GM23338 (cell line): ENCODE measurements at regions not wholly inside any gene's neighbourhood (a gene's known extent, or its start where the extent isn't known, plus 50 kb on each side); places are given as distances from the start of the nearest gene placed in this dataset.

Experiments
- ATAC-seq: fragments of 200-7000 bp; cut with Tn5 transposase; 3 replicates; pipeline ENCODE4 v1.9.1; 2020
- DNase-seq: peaks from one replicate; pipeline ENCODE4 v3.0.0-alpha.2; 2015; ENCODE audit warnings: low spot score
- H2AFZ ChIP-seq: fragments of 200-600 bp; sonication (generic); 2 replicates; pipeline ENCODE4 v1.8.0; 2016; ENCODE audit warnings: antibody characterized with exemption, mild to moderate bottlenecking, moderate library complexity
- H3F3A ChIP-seq: fragments of 200-600 bp; sonication (generic); replicated peaks from 2 replicates; pipeline ENCODE4 v1.8.0; 2017; ENCODE audit warnings: antibody characterized with exemption, mixed run types, low read depth
- H3K27ac ChIP-seq: fragments of 200-600 bp; sonication (generic); 2 replicates; pipeline ENCODE4 v1.6.1; 2016; ENCODE audit warnings: low read depth
- H3K27me3 ChIP-seq: fragments of 200-600 bp; sonication (generic); 2 replicates; pipeline ENCODE4 v1.8.0; 2016; ENCODE audit warnings: mild to moderate bottlenecking, mixed run types, moderate library complexity; ENCODE audit not compliant: insufficient read depth
- H3K36me3 ChIP-seq: fragments of 200-600 bp; sonication (generic); 2 replicates; pipeline ENCODE4 v1.8.0; 2016; ENCODE audit warnings: mild to moderate bottlenecking; ENCODE audit not compliant: insufficient read depth
- H3K4me1 ChIP-seq: fragments of 200-600 bp; sonication (generic); 2 replicates; pipeline ENCODE4 v1.8.0; 2016; ENCODE audit warnings: mild to moderate bottlenecking, moderate library complexity; ENCODE audit not compliant: insufficient read depth
- H3K4me2 ChIP-seq: fragments of 200-600 bp; sonication (generic); 2 replicates; pipeline ENCODE4 v1.7.1; 2017; ENCODE audit warnings: mixed run types
- H3K4me3 ChIP-seq: fragments of 200-600 bp; sonication (generic); 2 replicates; pipeline ENCODE4 v1.6.1; 2016; ENCODE audit warnings: mixed run types
- H3K79me2 ChIP-seq: fragments of 200-600 bp; sonication (generic); replicated peaks from 2 replicates; pipeline ENCODE4 v1.8.0; 2017; ENCODE audit warnings: mild to moderate bottlenecking; ENCODE audit not compliant: insufficient read depth
- H3K9me2 ChIP-seq: fragments of 200-600 bp; sonication (generic); 2 replicates; pipeline ENCODE4 v1.8.0; 2017; ENCODE audit not compliant: insufficient read depth
- H4K20me1 ChIP-seq: fragments of 200-600 bp; sonication (generic); replicated peaks from 2 replicates; pipeline ENCODE4 v1.8.0; 2017; ENCODE audit warnings: mild to moderate bottlenecking; ENCODE audit not compliant: insufficient read depth
- H3K27ac Mint-ChIP-seq: 2 replicates; pipeline ENCODE4 v1.8.0; 2020; ENCODE audit warnings: inconsistent platforms, mild to moderate bottlenecking, moderate library complexity, mixed read lengths
- H3K27me3 Mint-ChIP-seq: 3 replicates; pipeline ENCODE4 v1.8.0; 2022; ENCODE audit warnings: low read depth, mild to moderate bottlenecking, moderate library complexity, mixed read lengths, inconsistent platforms; ENCODE audit not compliant: insufficient read depth, poor library complexity
- H3K36me3 Mint-ChIP-seq: 3 replicates; pipeline ENCODE4 v1.8.0; 2021; ENCODE audit warnings: low read depth, mild to moderate bottlenecking, inconsistent platforms, moderate library complexity, mixed read lengths
- H3K4me1 Mint-ChIP-seq: 3 replicates; pipeline ENCODE4 v1.8.0; 2020; ENCODE audit warnings: mild to moderate bottlenecking, inconsistent platforms, mixed read lengths
- H3K4me3 Mint-ChIP-seq: 3 replicates; pipeline ENCODE4 v1.8.0; 2021; ENCODE audit warnings: moderate library complexity, mild to moderate bottlenecking, inconsistent platforms, mixed read lengths
- H3K9me3 Mint-ChIP-seq: 3 replicates; pipeline ENCODE4 v1.8.0; 2020; ENCODE audit warnings: moderate library complexity, mild to moderate bottlenecking, inconsistent platforms, mixed read lengths
- CREB1 ChIP-seq: fragments of 250-450 bp; sonication (Bioruptor Pico); IDR thresholded peaks from 2 replicates; pipeline ENCODE4 v1.5.0; 2020; ENCODE audit warnings: low read depth, mild to moderate bottlenecking, moderate library complexity
- CTCF ChIP-seq, 2 experiments: fragments of 200-600 bp in 1 of 2; sonication (generic) in 1 of 2; conservative IDR thresholded peaks; 2 replicates each; pipeline versions ENCODE4 v1.5.1 to v1.6.1; 2016 to 2017; ENCODE audit warnings: antibody characterized with exemption in 2 of 2, low read depth in 2 of 2, mild to moderate bottlenecking in 2 of 2, moderate library complexity in 1 of 2
- ETS1 ChIP-seq: IDR thresholded peaks from 2 replicates; pipeline ENCODE4 v1.6.1; 2016; ENCODE audit warnings: antibody characterized with exemption
- EZH2 ChIP-seq: fragments of 200-600 bp; sonication (generic); IDR thresholded peaks from one replicate; pipeline ENCODE4 v1.8.0; 2017; ENCODE audit warnings: antibody characterized with exemption, mild to moderate bottlenecking, low read depth; ENCODE audit not compliant: unreplicated experiment
- JUNB ChIP-seq: IDR thresholded peaks from one replicate; pipeline ENCODE4 v1.6.1; 2016; ENCODE audit warnings: antibody characterized with exemption; ENCODE audit not compliant: unreplicated experiment
- POLR2AphosphoS5 ChIP-seq: IDR thresholded peaks from 2 replicates; pipeline ENCODE4 v1.6.1; 2016; ENCODE audit warnings: antibody characterized with exemption, low read depth
- REST ChIP-seq: IDR thresholded peaks from one replicate; pipeline ENCODE4 v1.6.1; 2018; ENCODE audit warnings: antibody characterized with exemption; ENCODE audit not compliant: unreplicated experiment
- STAT1 ChIP-seq: IDR thresholded peaks from one replicate; pipeline ENCODE4 v1.6.1; 2016; ENCODE audit warnings: antibody characterized with exemption; ENCODE audit not compliant: unreplicated experiment
- ZNF331 ChIP-seq: fragments of 250-450 bp; sonication (Bioruptor Pico); IDR thresholded peaks from 2 replicates; pipeline ENCODE4 v1.5.0; 2020; ENCODE audit warnings: low read depth, mild to moderate bottlenecking, moderate library complexity
- ZNF462 ChIP-seq: fragments of 250-450 bp; sonication (Bioruptor Pico); IDR thresholded peaks from 2 replicates; pipeline ENCODE4 v1.5.0; 2020; ENCODE audit warnings: mild to moderate bottlenecking, moderate library complexity

GRCh38 chr4:110914791-110915190 lies 291.9 kb upstream of the PITX2 start:
- H3K27ac Mint-ChIP-seq, result no peak overlapping the region
- no peaks in the 10 kb centered on the region for H3K27me3 ChIP-seq
- no peak overlapping the region for H2AFZ ChIP-seq
- no peaks in the 10 kb centered on the region for H4K20me1 ChIP-seq
- peaks cover 6% of the 10 kb centered on the region for H3K4me1 ChIP-seq
- no peak for TF ChIP-seq EZH2
- no peak for TF ChIP-seq REST
- no peak for TF ChIP-seq STAT1
- TF ChIP-seq CREB1, result no peak
- TF ChIP-seq ETS1, result no peak
- TF ChIP-seq CTCF (conservative IDR thresholded peaks at IDR 0.05; ENCODE audit: low read depth in 2 of 2), result no peak
- no peak for TF ChIP-seq POLR2AphosphoS5
- no peak for TF ChIP-seq ZNF331 (CRISPR knock-in tag)
- TF ChIP-seq ZNF462, result no peak
- no peak for TF ChIP-seq JUNB
- no peaks in the 10 kb centered on the region for H3K36me3 Mint-ChIP-seq
- no peak overlapping the region for H3K27ac ChIP-seq
- H3K4me3 ChIP-seq, result no peak overlapping the region
- H3K4me1 Mint-ChIP-seq, result no peaks in the 10 kb centered on the region
- no peaks in the 10 kb centered on the region for H3K9me2 ChIP-seq
- H3K4me3 Mint-ChIP-seq, result no peak overlapping the region
- H3K79me2 ChIP-seq, result no peaks in the 10 kb centered on the region
- no peaks in the 10 kb centered on the region for H3K9me3 Mint-ChIP-seq
- peaks cover 2% of the 10 kb centered on the region for H3K27me3 Mint-ChIP-seq
- no peak for ATAC-seq
- no peaks in the 10 kb centered on the region for H3K36me3 ChIP-seq
- no peak overlapping the region for H3K4me2 ChIP-seq
- DNase-seq, result no peak
- H3F3A ChIP-seq, result no peaks in the 10 kb centered on the region
